ENCODE measurements at regions not wholly inside any gene's neighbourhood (a gene's known extent, or its start where the extent isn't known, plus 50 kb on each side); places are given as distances from the start of the nearest gene placed in this dataset.

GRCh38 chr10:8296090-8296733 lies 241.7 kb downstream of the GATA3 start:
- no peak for TF ChIP-seq CTCF (IDR thresholded peaks at IDR 0.05)
- no peak for TF ChIP-seq POLR2A (IDR thresholded peaks at IDR 0.05)
